ENCODE measurements at regions not wholly inside any gene's neighbourhood (a gene's known extent, or its start where the extent isn't known, plus 50 kb on each side); places are given as distances from the start of the nearest gene placed in this dataset.
"Not testable (repeated sequence)": the region's sequence is repeated elsewhere in the genome, so short reads cannot be mapped to it uniquely, and the experiment has no call there.

- no peak for DNase-seq
Measured at GRCh38 chr3:74267588-74268184, 346.8 kb downstream of the CNTN3 start.

GRCh38 chr3:74267131-74267530 lies 347.3 kb downstream of the CNTN3 start:
- no peak for DNase-seq

GRCh38 chr3:74265069-74265468 lies 349.4 kb downstream of the CNTN3 start:
- no peak for DNase-seq

- no peak for DNase-seq
Measured at GRCh38 chr3:74263031-74263430, 351.4 kb downstream of the CNTN3 start.

- no peak for DNase-seq
Measured at GRCh38 chr3:74233091-74233490, 381.4 kb downstream of the CNTN3 start.

- DNase-seq: no peak
Measured at GRCh38 chr3:74217467-74217866, 397.0 kb downstream of the CNTN3 start.

GRCh38 chr3:74214286-74214685 lies 400.2 kb downstream of the CNTN3 start:
- no peak for DNase-seq

- DNase-seq: no peak
Measured at GRCh38 chr3:74210739-74211138, 403.7 kb downstream of the CNTN3 start.

GRCh38 chr3:74200952-74201351 lies 413.5 kb downstream of the CNTN3 start:
- DNase-seq: peak; percentile 39

GRCh38 chr3:74178664-74179063 lies 435.8 kb downstream of the CNTN3 start:
- not testable (repeated sequence) for DNase-seq

- no peak for DNase-seq
Measured at GRCh38 chr3:74173090-74173489, 441.4 kb downstream of the CNTN3 start.

GRCh38 chr3:74167926-74168325 lies 446.5 kb downstream of the CNTN3 start:
- no peak for DNase-seq

- no peak for DNase-seq
Measured at GRCh38 chr3:74165211-74165610, 449.2 kb downstream of the CNTN3 start.

- DNase-seq: no peak
Measured at GRCh38 chr3:74149466-74149865, 465.0 kb downstream of the CNTN3 start.

GRCh38 chr3:74145277-74145676 lies 469.2 kb downstream of the CNTN3 start:
- no peak for DNase-seq

GRCh38 chr3:74139648-74140047 lies 474.8 kb downstream of the CNTN3 start:
- no peak for DNase-seq

GRCh38 chr3:74137790-74138189 lies 476.7 kb downstream of the CNTN3 start:
- DNase-seq: no peak

- no peak for DNase-seq
Measured at GRCh38 chr3:74135808-74136207, 478.7 kb downstream of the CNTN3 start.

- DNase-seq: no peak
Measured at GRCh38 chr3:74134831-74135230, 479.6 kb downstream of the CNTN3 start.

GRCh38 chr3:74131546-74132328 lies 482.7 kb downstream of the CNTN3 start:
- DNase-seq: not testable (repeated sequence)

GRCh38 chr3:74129611-74130010 lies 484.8 kb downstream of the CNTN3 start:
- DNase-seq: no peak

GRCh38 chr3:74129056-74129455 lies 485.4 kb downstream of the CNTN3 start:
- no peak for DNase-seq

- DNase-seq: no peak
Measured at GRCh38 chr3:74127256-74127655, 487.2 kb downstream of the CNTN3 start.

- DNase-seq: no peak
Measured at GRCh38 chr3:74124782-74125181, 489.7 kb downstream of the CNTN3 start.

- no peak for DNase-seq
Measured at GRCh38 chr3:74122281-74122680, 492.2 kb downstream of the CNTN3 start.
